Mucosa of descending colon (tissue), 3 donors: ENCODE measurements at regions not wholly inside any gene's neighbourhood (a gene's known extent, or its start where the extent isn't known, plus 50 kb on each side); places are given as distances from the start of the nearest gene placed in this dataset.

Source experiments
- ATAC-seq: fragments of 200-7000 bp; cut with Tn5 transposase; one replicate; pipeline ENCODE4 v1.9.1; 2020; ENCODE audit warnings: mild to moderate bottlenecking, moderate library complexity
- DNase-seq, 3 donors: peaks; one replicate each; pipeline ENCODE4 v3.0.0-alpha.2; 2020
- H3K36me3 ChIP-seq: fragments of 200-600 bp; one replicate; pipeline ENCODE4 v1.8.0; 2021; ENCODE audit warnings: low read depth, mild to moderate bottlenecking
- H3K4me1 ChIP-seq: fragments of 200-600 bp; one replicate; pipeline ENCODE4 v1.8.0; 2021; ENCODE audit warnings: low read depth, mild to moderate bottlenecking
- H3K4me3 ChIP-seq: fragments of 200-600 bp; one replicate; pipeline ENCODE4 v1.8.0; 2021; ENCODE audit warnings: mild to moderate bottlenecking
- H3K9me3 ChIP-seq: fragments of 200-600 bp; one replicate; pipeline ENCODE4 v1.8.0; 2021; ENCODE audit warnings: mild to moderate bottlenecking
- CTCF ChIP-seq: fragments of 200-600 bp; IDR thresholded peaks from one replicate; pipeline ENCODE4 v1.8.0; 2022; ENCODE audit warnings: antibody characterized with exemption, mild to moderate bottlenecking
- intact Hi-C, 2 donors: fragments of 100-400 bp; cut with DNase I in 1 of 2; cut with micrococcal nuclease in 1 of 2; formaldehyde crosslinking; loops; one replicate each; pipeline versions ENCODE4 v1.11.0 to v1.11.1; 2022; cut with DNase I, micrococcal nuclease
- donor health status: DM: no; HTN: no; CAD: no; lungs with moderate emphysema.
- donor health status: DM: no; HTN: no; CAD: no.
- donor health status: DM: no; HTN: yes; CAD: no.

DNA sequence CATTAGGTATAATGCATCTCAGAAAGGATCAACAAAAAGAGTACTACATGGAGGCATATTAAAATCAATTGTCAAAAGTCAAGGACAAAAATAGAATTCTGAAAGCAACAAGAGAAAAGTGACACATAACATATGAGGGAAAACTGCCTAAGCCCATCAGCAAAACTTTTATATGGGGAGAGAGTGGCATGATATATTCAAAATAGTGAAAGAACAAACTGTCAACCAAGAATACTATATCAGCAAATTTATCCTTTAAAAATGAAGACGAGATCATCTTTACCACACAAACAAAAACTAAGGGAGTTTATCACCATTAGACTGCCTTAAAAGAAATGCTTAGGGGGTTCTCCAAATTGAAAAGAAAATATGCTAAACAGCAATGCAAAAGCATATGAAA is 86.4 kb upstream of the CHRDL1 start:
- no peak for ATAC-seq
- intact Hi-C loops = no loop called here

GRCh38 chrX:110877326-110877725 is 81.7 kb upstream of the CHRDL1 start:
- Histone ChIP-seq H3K4me3 (no peak overlapping the region), H3K4me1 (no peaks in the 10 kb centered on the region), H3K36me3 (no peaks in the 10 kb centered on the region), H3K9me3 (peaks cover 2% of the 10 kb centered on the region)
- intact Hi-C loops = no loop called here
- no peak for TF ChIP-seq CTCF
- DNase-seq (no peak), ATAC-seq (no peak)

More for the DNA sequence above, 86.4 kb upstream of the CHRDL1 start:
- Histone ChIP-seq H3K4me1 (no peaks in the 10 kb centered on the region), H3K9me3 (peaks cover 2% of the 10 kb centered on the region), H3K4me3 (no peak overlapping the region), H3K36me3 (no peaks in the 10 kb centered on the region)
- TF ChIP-seq CTCF = no peak
- DNase-seq = no peak

DNA sequence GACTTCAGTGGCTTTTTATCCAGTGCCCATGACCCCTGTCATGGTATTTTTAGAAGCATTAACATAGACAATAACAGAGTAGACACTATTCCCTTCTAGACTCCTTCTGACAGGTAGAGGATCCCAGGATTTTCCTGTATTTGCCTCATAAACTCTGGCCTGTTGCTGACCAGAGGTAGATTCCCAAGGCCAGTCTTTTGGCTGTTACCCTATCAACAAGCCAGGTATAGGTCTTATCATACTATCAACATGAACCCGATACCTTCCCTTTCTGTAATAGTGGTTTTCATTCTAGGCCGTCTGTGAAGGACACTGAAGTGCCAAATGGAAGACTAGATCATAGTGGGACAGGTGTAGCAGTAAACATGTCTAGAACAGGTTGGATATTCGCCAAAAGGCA is 76.2 kb upstream of the CHRDL1 start:
- no peaks in the 10 kb centered on the region for H3K4me1 ChIP-seq
- TF ChIP-seq CTCF = no peak
- no peak for ATAC-seq
- DNase-seq = no peak
- no peaks in the 10 kb centered on the region for H3K36me3 ChIP-seq
- no peaks in the 10 kb centered on the region for H3K9me3 ChIP-seq
- H3K4me3 ChIP-seq = no peak overlapping the region
- intact Hi-C loops = no loop called here

DNA sequence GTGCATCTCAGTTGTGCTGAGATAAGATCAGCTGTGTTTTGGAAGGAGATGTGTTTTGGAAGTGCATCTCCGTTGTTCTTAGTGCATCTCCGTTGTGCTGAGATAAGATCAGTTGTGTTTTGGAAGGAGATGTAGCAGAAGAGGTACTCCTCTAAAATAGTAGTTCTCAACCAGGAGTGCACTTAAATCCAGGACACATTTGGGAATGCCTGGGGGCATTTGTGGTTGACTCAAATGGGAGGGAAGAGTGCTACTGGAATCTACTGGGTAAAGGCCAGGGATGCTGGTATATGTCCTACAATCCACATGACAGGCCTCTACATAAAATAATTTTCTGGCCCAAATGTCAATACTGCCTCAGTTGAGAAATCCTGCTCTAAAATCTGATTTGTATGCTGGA is 70.8 kb upstream of the CHRDL1 start:
- intact Hi-C loops = no loop called here
- no peaks in the 10 kb centered on the region for H3K4me1 ChIP-seq
- TF ChIP-seq CTCF = no peak
- DNase-seq (no peak), ATAC-seq (no peak)
- no peak overlapping the region for H3K4me3 ChIP-seq
- H3K36me3 ChIP-seq = no peaks in the 10 kb centered on the region
- H3K9me3 ChIP-seq = no peaks in the 10 kb centered on the region

- intact Hi-C loops = no loop called here
- DNase-seq (no peak), ATAC-seq (no peak)
- H3K4me3 ChIP-seq = no peak overlapping the region
- no peaks in the 10 kb centered on the region for H3K4me1 ChIP-seq
- H3K36me3 ChIP-seq = no peaks in the 10 kb centered on the region
- no peaks in the 10 kb centered on the region for H3K9me3 ChIP-seq
- no peak for TF ChIP-seq CTCF
Observed at GRCh38 chrX:110863883-110864282, 68.3 kb upstream of the CHRDL1 start.

GRCh38 chrX:110858565-110858964 is 62.9 kb upstream of the CHRDL1 start:
- ATAC-seq = no peak
- no peak overlapping the region for H3K4me3 ChIP-seq
- no peaks in the 10 kb centered on the region for H3K9me3 ChIP-seq
- intact Hi-C loops = no loop called here
- no peaks in the 10 kb centered on the region for H3K4me1 ChIP-seq
- H3K36me3 ChIP-seq = no peaks in the 10 kb centered on the region
- no peak for TF ChIP-seq CTCF
- no peak for DNase-seq
